Omental fat pad (tissue), 3 donors: ENCODE measurements at regions not wholly inside any gene's neighbourhood (a gene's known extent, or its start where the extent isn't known, plus 50 kb on each side); places are given as distances from the start of the nearest gene placed in this dataset.

ENCODE experiments used
- ATAC-seq: fragments of 150-250 bp; one replicate; pipeline ENCODE4 v1.9.1; 2016; ENCODE audit warnings: mild to moderate bottlenecking, moderate library complexity; ENCODE audit not compliant: low FRiP score
- DNase-seq: peaks from one replicate; pipeline ENCODE4 v3.0.0-alpha.2; 2019; ENCODE audit warnings: low spot score
- CTCF ChIP-seq, 3 donors: fragments of 450-650 bp; IDR thresholded peaks; one replicate each; pipeline ENCODE4 v1.5.1; 2016 to 2017; ENCODE audit warnings: antibody characterized with exemption in 3 of 3, mild to moderate bottlenecking in 3 of 3, moderate library complexity in 2 of 3

GRCh38 chr1:67561704-67562113 lies 123.3 kb upstream of the GADD45A start:
- DNase-seq = peak; percentile 98
- peak; percentile 84 for ATAC-seq
- peak in 1 of 3 donors; percentile 24 for TF ChIP-seq CTCF (IDR thresholded peaks at IDR 0.05)

- ATAC-seq (no peak), DNase-seq (no peak)
- TF ChIP-seq CTCF (IDR thresholded peaks at IDR 0.05) = no peak
Observed at GRCh38 chr1:67563684-67564083, 121.3 kb upstream of the GADD45A start.

- no peak for TF ChIP-seq CTCF (IDR thresholded peaks at IDR 0.05)
- no peak for DNase-seq
Observed at GRCh38 chr1:67564193-67564592, 120.8 kb upstream of the GADD45A start.

GRCh38 chr1:67566803-67567377 lies 118.1 kb upstream of the GADD45A start:
- no peak for TF ChIP-seq CTCF (IDR thresholded peaks at IDR 0.05)
- DNase-seq (no peak), ATAC-seq (no peak)

More at GRCh38 chr1:67564193-67564592, 120.8 kb upstream of the GADD45A start:
- no peak for ATAC-seq

GRCh38 chr1:67570486-67571143 lies 114.4 kb upstream of the GADD45A start:
- no peak for DNase-seq
- ATAC-seq = peak; percentile 84
- no peak for TF ChIP-seq CTCF (IDR thresholded peaks at IDR 0.05)

GRCh38 chr1:67571406-67571805 lies 113.6 kb upstream of the GADD45A start:
- no peak for TF ChIP-seq CTCF (IDR thresholded peaks at IDR 0.05)
- ATAC-seq = no peak
- no peak for DNase-seq
